ENCODE measurements at regions not wholly inside any gene's neighbourhood (a gene's known extent, or its start where the extent isn't known, plus 50 kb on each side); places are given as distances from the start of the nearest gene placed in this dataset.

GRCh38 chr5:3214396-3214795 is 381.2 kb upstream of the IRX1 start:
- WGBS, 2 experiments (ENCODE audit: insufficient coverage in 2 of 2) = 83 to 93% methylated on average over 7 to 8 of the region's 8 CpGs
- Histone ChIP-seq H3K36me3 (ENCODE audit: control insufficient read depth, insufficient read depth, low read length) (no peaks in the 10 kb centered on the region), H3K4me1 (ENCODE audit: control insufficient read depth, insufficient read depth, low read length, poor library complexity, severe bottlenecking) (no peaks in the 10 kb centered on the region), H3K4me3 (ENCODE audit: extremely low read depth, insufficient read depth, low read length, poor library complexity, severe bottlenecking) (no peak overlapping the region), H3K9me3 (ENCODE audit: control insufficient read depth, low read length) (no peaks in the 10 kb centered on the region), H3K27ac (ENCODE audit: low read depth, low read length, severe bottlenecking) (no peak overlapping the region)

GRCh38 chr5:3212869-3213268 is 382.8 kb upstream of the IRX1 start:
- Histone ChIP-seq H3K27ac (ENCODE audit: low read depth, low read length, severe bottlenecking) (no peak overlapping the region), H3K9me3 (ENCODE audit: control insufficient read depth, low read length) (no peaks in the 10 kb centered on the region), H3K4me3 (ENCODE audit: extremely low read depth, insufficient read depth, low read length, poor library complexity, severe bottlenecking) (no peak overlapping the region), H3K4me1 (ENCODE audit: control insufficient read depth, insufficient read depth, low read length, poor library complexity, severe bottlenecking) (no peaks in the 10 kb centered on the region), H3K36me3 (ENCODE audit: control insufficient read depth, insufficient read depth, low read length) (no peaks in the 10 kb centered on the region)
- WGBS, 2 experiments (ENCODE audit: insufficient coverage in 2 of 2) = 84% methylated on average over 14 to 15 of the region's 15 CpGs

- no peak overlapping the region for H3K4me3 ChIP-seq (ENCODE audit: extremely low read depth, insufficient read depth, low read length, poor library complexity, severe bottlenecking)
- H3K36me3 ChIP-seq (ENCODE audit: control insufficient read depth, insufficient read depth, low read length) = no peaks in the 10 kb centered on the region
- no peaks in the 10 kb centered on the region for H3K9me3 ChIP-seq (ENCODE audit: control insufficient read depth, low read length)
- H3K27ac ChIP-seq (ENCODE audit: low read depth, low read length, severe bottlenecking) = no peak overlapping the region
- WGBS, 2 experiments (ENCODE audit: insufficient coverage in 2 of 2) = 88 to 94% methylated on average over 4 to 5 of the region's 9 CpGs
- H3K4me1 ChIP-seq (ENCODE audit: control insufficient read depth, insufficient read depth, low read length, poor library complexity, severe bottlenecking) = no peaks in the 10 kb centered on the region
Measured at GRCh38 chr5:3210531-3210930, 385.1 kb upstream of the IRX1 start.

- no CpG with 5 or more reads among the region's 5 CpGs for WGBS, 2 experiments (ENCODE audit: insufficient coverage in 2 of 2)
- no peak overlapping the region for H3K27ac ChIP-seq (ENCODE audit: low read depth, low read length, severe bottlenecking)
- no peaks in the 10 kb centered on the region for H3K36me3 ChIP-seq (ENCODE audit: control insufficient read depth, insufficient read depth, low read length)
- no peaks in the 10 kb centered on the region for H3K9me3 ChIP-seq (ENCODE audit: control insufficient read depth, low read length)
- no peak overlapping the region for H3K4me3 ChIP-seq (ENCODE audit: extremely low read depth, insufficient read depth, low read length, poor library complexity, severe bottlenecking)
- no peaks in the 10 kb centered on the region for H3K4me1 ChIP-seq (ENCODE audit: control insufficient read depth, insufficient read depth, low read length, poor library complexity, severe bottlenecking)
Measured at GRCh38 chr5:3209918-3210317, 385.7 kb upstream of the IRX1 start.

- no peaks in the 10 kb centered on the region for H3K36me3 ChIP-seq (ENCODE audit: control insufficient read depth, insufficient read depth, low read length)
- no peaks in the 10 kb centered on the region for H3K9me3 ChIP-seq (ENCODE audit: control insufficient read depth, low read length)
- 88 to 89% methylated on average over 12 to 13 of the region's 13 CpGs for WGBS, 2 experiments (ENCODE audit: insufficient coverage in 2 of 2)
- H3K4me3 ChIP-seq (ENCODE audit: extremely low read depth, insufficient read depth, low read length, poor library complexity, severe bottlenecking) = no peak overlapping the region
- H3K27ac ChIP-seq (ENCODE audit: low read depth, low read length, severe bottlenecking) = no peak overlapping the region
- peaks cover 5% of the 10 kb centered on the region for H3K4me1 ChIP-seq (ENCODE audit: control insufficient read depth, insufficient read depth, low read length, poor library complexity, severe bottlenecking)
Measured at GRCh38 chr5:3202570-3202969, 393.1 kb upstream of the IRX1 start.

- no peak overlapping the region for H3K27ac ChIP-seq (ENCODE audit: low read depth, low read length, severe bottlenecking)
- H3K4me3 ChIP-seq (ENCODE audit: extremely low read depth, insufficient read depth, low read length, poor library complexity, severe bottlenecking) = no peak overlapping the region
- H3K4me1 ChIP-seq (ENCODE audit: control insufficient read depth, insufficient read depth, low read length, poor library complexity, severe bottlenecking) = peaks cover 10% of the 10 kb centered on the region
- no peaks in the 10 kb centered on the region for H3K9me3 ChIP-seq (ENCODE audit: control insufficient read depth, low read length)
- 90 to 100% methylated on average over 2 to 3 of the region's 6 CpGs for WGBS, 2 experiments (ENCODE audit: insufficient coverage in 2 of 2)
- H3K36me3 ChIP-seq (ENCODE audit: control insufficient read depth, insufficient read depth, low read length) = no peaks in the 10 kb centered on the region
Measured at GRCh38 chr5:3201941-3202340, 393.7 kb upstream of the IRX1 start.

- H3K4me1 ChIP-seq (ENCODE audit: control insufficient read depth, insufficient read depth, low read length, poor library complexity, severe bottlenecking) = peaks cover 10% of the 10 kb centered on the region
- no peak overlapping the region for H3K4me3 ChIP-seq (ENCODE audit: extremely low read depth, insufficient read depth, low read length, poor library complexity, severe bottlenecking)
- no peaks in the 10 kb centered on the region for H3K36me3 ChIP-seq (ENCODE audit: control insufficient read depth, insufficient read depth, low read length)
- H3K27ac ChIP-seq (ENCODE audit: low read depth, low read length, severe bottlenecking) = no peak overlapping the region
- WGBS, 2 experiments (ENCODE audit: insufficient coverage in 2 of 2) = 86 to 100% methylated on average over 3 to 5 of the region's 8 CpGs
- no peaks in the 10 kb centered on the region for H3K9me3 ChIP-seq (ENCODE audit: control insufficient read depth, low read length)
Measured at GRCh38 chr5:3201121-3201520, 394.5 kb upstream of the IRX1 start.

- Histone ChIP-seq H3K36me3 (ENCODE audit: control insufficient read depth, insufficient read depth, low read length) (no peaks in the 10 kb centered on the region), H3K9me3 (ENCODE audit: control insufficient read depth, low read length) (no peaks in the 10 kb centered on the region), H3K4me3 (ENCODE audit: extremely low read depth, insufficient read depth, low read length, poor library complexity, severe bottlenecking) (no peak overlapping the region), H3K27ac (ENCODE audit: low read depth, low read length, severe bottlenecking) (no peak overlapping the region), H3K4me1 (ENCODE audit: control insufficient read depth, insufficient read depth, low read length, poor library complexity, severe bottlenecking) (peaks cover 10% of the 10 kb centered on the region)
- WGBS, 2 experiments (ENCODE audit: insufficient coverage in 2 of 2) = 77 to 81% methylated on average over 14 of the region's 15 CpGs
Measured at GRCh38 chr5:3199962-3200755, 395.5 kb upstream of the IRX1 start.

- 13% methylated on average over 5 of the region's 7 CpGs; no CpG with 5 or more reads in 1 of the 2 experiments for WGBS, 2 experiments (ENCODE audit: insufficient coverage in 2 of 2)
- Histone ChIP-seq H3K9me3 (ENCODE audit: control insufficient read depth, low read length) (no peaks in the 10 kb centered on the region), H3K36me3 (ENCODE audit: control insufficient read depth, insufficient read depth, low read length) (no peaks in the 10 kb centered on the region), H3K27ac (ENCODE audit: low read depth, low read length, severe bottlenecking) (peak overlapping the region; percentile 29), H3K4me3 (ENCODE audit: extremely low read depth, insufficient read depth, low read length, poor library complexity, severe bottlenecking) (peak overlapping the region; percentile 18), H3K4me1 (ENCODE audit: control insufficient read depth, insufficient read depth, low read length, poor library complexity, severe bottlenecking) (peaks cover 10% of the 10 kb centered on the region)
Measured at GRCh38 chr5:3198074-3198449, 397.6 kb upstream of the IRX1 start.

- H3K27ac ChIP-seq (ENCODE audit: low read depth, low read length, severe bottlenecking) = peak overlapping the region; percentile 29
- H3K4me1 ChIP-seq (ENCODE audit: control insufficient read depth, insufficient read depth, low read length, poor library complexity, severe bottlenecking) = peaks cover 10% of the 10 kb centered on the region
- no peaks in the 10 kb centered on the region for H3K9me3 ChIP-seq (ENCODE audit: control insufficient read depth, low read length)
- peak overlapping the region; percentile 18 for H3K4me3 ChIP-seq (ENCODE audit: extremely low read depth, insufficient read depth, low read length, poor library complexity, severe bottlenecking)
- H3K36me3 ChIP-seq (ENCODE audit: control insufficient read depth, insufficient read depth, low read length) = no peaks in the 10 kb centered on the region
- 5 to 12% methylated on average over 22 to 23 of the region's 29 CpGs for WGBS, 2 experiments (ENCODE audit: insufficient coverage in 2 of 2)
Measured at GRCh38 chr5:3197304-3198073, 398.1 kb upstream of the IRX1 start.

- Histone ChIP-seq H3K9me3 (ENCODE audit: control insufficient read depth, low read length) (no peaks in the 10 kb centered on the region), H3K4me1 (ENCODE audit: control insufficient read depth, insufficient read depth, low read length, poor library complexity, severe bottlenecking) (peaks cover 10% of the 10 kb centered on the region), H3K36me3 (ENCODE audit: control insufficient read depth, insufficient read depth, low read length) (no peaks in the 10 kb centered on the region), H3K27ac (ENCODE audit: low read depth, low read length, severe bottlenecking) (no peak overlapping the region), H3K4me3 (ENCODE audit: extremely low read depth, insufficient read depth, low read length, poor library complexity, severe bottlenecking) (no peak overlapping the region)
- WGBS, 2 experiments (ENCODE audit: insufficient coverage in 2 of 2) = 52 to 60% methylated on average over 4 to 5 of the region's 8 CpGs
Measured at GRCh38 chr5:3195994-3196393, 399.6 kb upstream of the IRX1 start.

All from mesodermal cell (in vitro differentiated cells).